ENCODE measurements at regions not wholly inside any gene's neighbourhood (a gene's known extent, or its start where the extent isn't known, plus 50 kb on each side); places are given as distances from the start of the nearest gene placed in this dataset.

DNA sequence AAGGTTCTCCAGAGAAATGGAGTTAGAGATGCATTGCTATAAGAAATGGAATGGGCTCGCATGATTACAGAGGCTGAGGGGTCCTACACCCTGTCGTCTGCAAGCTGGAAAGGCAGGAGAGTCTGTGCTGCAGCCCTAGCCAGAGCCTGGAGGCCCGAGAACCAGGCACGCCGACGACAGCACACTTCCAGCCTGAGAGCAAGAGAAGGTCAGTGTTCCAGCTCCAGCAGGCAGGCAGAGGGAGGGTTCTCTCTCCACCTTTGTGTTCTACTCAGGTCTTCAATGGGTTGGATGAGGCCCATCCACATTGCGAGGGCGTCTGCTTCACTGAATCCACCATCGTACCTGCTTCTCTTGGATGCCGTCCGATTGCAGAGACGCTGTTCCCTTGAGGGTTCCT is 177.6 kb upstream of the HDAC4 start:
- TF ChIP-seq POLR2A (IDR thresholded peaks at IDR 0.05), result no peak
- TF ChIP-seq, protein P1, sequence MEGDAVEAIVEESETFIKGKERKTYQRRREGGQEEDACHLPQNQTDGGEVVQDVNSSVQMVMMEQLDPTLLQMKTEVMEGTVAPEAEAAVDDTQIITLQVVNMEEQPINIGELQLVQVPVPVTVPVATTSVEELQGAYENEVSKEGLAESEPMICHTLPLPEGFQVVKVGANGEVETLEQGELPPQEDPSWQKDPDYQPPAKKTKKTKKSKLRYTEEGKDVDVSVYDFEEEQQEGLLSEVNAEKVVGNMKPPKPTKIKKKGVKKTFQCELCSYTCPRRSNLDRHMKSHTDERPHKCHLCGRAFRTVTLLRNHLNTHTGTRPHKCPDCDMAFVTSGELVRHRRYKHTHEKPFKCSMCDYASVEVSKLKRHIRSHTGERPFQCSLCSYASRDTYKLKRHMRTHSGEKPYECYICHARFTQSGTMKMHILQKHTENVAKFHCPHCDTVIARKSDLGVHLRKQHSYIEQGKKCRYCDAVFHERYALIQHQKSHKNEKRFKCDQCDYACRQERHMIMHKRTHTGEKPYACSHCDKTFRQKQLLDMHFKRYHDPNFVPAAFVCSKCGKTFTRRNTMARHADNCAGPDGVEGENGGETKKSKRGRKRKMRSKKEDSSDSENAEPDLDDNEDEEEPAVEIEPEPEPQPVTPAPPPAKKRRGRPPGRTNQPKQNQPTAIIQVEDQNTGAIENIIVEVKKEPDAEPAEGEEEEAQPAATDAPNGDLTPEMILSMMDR (IDR thresholded peaks at IDR 0.05), result no peak
- intact Hi-C loops (cut with DNase I), result no loop called here
- Histone ChIP-seq H3K27ac (no peak overlapping the region), H3K36me3 (no peaks in the 10 kb centered on the region), H3K9me3 (peaks cover 0 to 6% (median 0%) of the 10 kb centered on the region in 12 donors), H3K4me1 (no peaks in the 10 kb centered on the region), H3K4me3 (no peak overlapping the region), H3K27me3 (peaks cover 0 to 25% (median 9%) of the 10 kb centered on the region in 9 donors)
- 77 to 90% (median 85%) methylated on average over 11 to 12 of the region's 12 CpGs for WGBS, 4 donors
- ATAC-seq, result no peak
- peak in 2 of 5 donors; percentile 7 to 16 for DNase-seq

DNA sequence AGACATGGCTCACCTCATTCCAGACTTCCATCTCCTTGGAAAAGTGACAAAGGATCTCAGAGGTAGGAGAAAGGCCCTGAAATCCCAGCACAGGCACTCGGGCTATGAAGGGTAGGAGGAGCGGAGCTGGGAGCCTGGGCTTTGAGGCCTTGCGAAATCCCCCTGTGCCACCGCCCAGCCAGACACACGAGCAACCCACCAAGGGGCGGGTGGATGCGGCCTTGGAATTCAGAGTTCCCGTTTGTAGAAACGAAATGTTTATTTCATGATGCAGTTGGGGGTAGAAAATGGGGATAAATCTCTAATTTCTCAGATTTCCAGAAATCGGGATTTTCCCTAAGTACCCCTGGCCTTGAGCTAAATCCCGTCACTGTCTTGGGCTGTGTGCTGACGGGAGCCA is 177.1 kb upstream of the HDAC4 start:
- Histone ChIP-seq H3K9me3 (peaks cover 0 to 6% (median 0%) of the 10 kb centered on the region in 12 donors), H3K27me3 (peaks cover 0 to 27% (median 9%) of the 10 kb centered on the region in 9 donors), H3K4me3 (no peak overlapping the region), H3K27ac (no peak overlapping the region), H3K36me3 (no peaks in the 10 kb centered on the region), H3K4me1 (no peaks in the 10 kb centered on the region)
- intact Hi-C loops (cut with DNase I), result no loop called here
- WGBS, 4 donors, result 88 to 92% (median 91%) methylated on average over 12 of the region's 12 CpGs
- TF ChIP-seq, protein P1 (IDR thresholded peaks at IDR 0.05), result no peak
- TF ChIP-seq POLR2A (IDR thresholded peaks at IDR 0.05), result no peak
- DNase-seq (peak in 2 of 5 donors; percentile 6 to 9), ATAC-seq (no peak)

DNA sequence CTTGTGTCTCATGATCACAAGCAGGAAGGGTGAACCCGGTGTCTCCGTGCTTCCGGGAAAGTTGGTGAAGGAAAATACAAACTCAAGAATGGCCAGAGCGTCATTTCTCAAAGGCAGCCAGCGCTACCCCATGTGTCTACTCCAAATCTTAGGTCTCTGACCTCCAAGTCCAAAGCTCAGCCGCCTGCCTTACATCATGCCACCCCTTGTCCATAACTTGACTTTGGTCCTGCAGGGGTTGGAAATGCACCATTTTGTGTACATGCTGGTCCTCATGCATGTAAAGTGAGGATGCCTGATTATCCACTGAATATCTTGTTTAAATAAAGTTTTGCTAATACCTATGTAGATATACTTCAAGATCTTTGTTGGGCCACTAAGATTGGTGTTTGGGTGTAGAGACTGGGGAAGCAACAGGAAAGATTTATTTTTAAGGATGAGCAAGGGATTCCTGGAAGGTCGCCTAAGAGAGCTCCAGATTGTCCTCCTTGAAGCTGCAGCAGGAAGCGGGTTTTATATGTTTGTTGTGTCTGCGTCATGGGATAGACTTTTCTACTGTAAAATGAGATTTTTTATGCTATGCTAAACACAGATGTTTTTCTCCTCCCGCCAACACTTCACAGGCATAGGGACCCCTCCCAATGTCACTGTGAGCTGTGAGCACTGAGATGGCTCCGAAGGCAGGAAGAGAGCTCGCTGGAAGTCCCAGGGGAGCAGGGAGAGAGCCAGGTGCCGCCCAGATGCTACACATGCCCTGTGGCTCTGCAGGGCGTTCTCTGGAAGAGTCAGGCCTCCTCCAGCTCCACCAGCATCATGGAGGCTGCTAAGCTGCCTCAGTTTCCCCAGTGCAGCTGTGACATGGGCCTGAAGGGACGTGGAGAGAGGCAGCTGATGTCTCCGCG is 176.2 kb upstream of the HDAC4 start:
- TF ChIP-seq, protein P1 (IDR thresholded peaks at IDR 0.05), result no peak
- Histone ChIP-seq H3K4me3 (no peak overlapping the region), H3K36me3 (no peaks in the 10 kb centered on the region), H3K9me3 (peaks cover 0 to 6% (median 0%) of the 10 kb centered on the region in 12 donors), H3K4me1 (no peaks in the 10 kb centered on the region), H3K27me3 (peaks cover 0 to 33% (median 9%) of the 10 kb centered on the region in 9 donors), H3K27ac (no peak overlapping the region)
- DNase-seq, result peak in 1 of 5 donors; percentile 11
- no peak for ATAC-seq
- WGBS, 4 donors, result 71 to 82% (median 79%) methylated on average over 16 to 17 of the region's 17 CpGs
- intact Hi-C loops (cut with DNase I), result no loop called here

DNA sequence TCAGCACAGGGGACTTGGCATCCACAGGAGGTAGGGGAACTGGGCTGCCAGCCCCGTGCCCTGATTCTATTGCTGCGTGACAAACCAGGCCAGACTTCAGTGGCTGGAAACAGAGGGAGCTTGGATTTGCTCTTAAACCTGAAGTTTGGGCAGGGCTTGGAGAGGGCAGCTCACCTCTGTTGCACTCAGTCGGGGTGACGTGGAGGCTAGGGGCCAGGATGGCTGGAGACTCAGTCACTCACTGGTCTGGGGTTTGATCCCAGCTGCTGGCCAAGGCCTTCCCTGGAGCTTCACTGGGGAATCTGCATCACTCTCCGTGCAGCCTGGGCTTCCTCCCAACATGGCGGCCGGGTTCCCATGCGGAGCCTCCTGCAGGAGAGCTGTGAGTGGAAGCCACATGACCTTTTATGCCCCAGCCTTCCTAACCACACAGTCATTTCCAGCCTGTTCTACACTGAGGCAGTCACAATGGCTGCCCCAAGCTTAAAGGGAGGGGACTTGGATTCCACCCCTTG is 175.2 kb upstream of the HDAC4 start:
- 93 to 100% (median 94%) methylated on average over 2 to 8 of the region's 8 CpGs for WGBS, 4 donors
- peak in 2 of 5 donors; percentile 2 to 15 for DNase-seq
- no peaks in the 10 kb centered on the region for H3K36me3 ChIP-seq
- H3K9me3 ChIP-seq, result peaks cover 0 to 6% (median 0%) of the 10 kb centered on the region in 12 donors
- no peak overlapping the region for H3K4me3 ChIP-seq
- H3K4me1 ChIP-seq, result no peaks in the 10 kb centered on the region
- H3K27me3 ChIP-seq, result peaks cover 0 to 33% (median 12%) of the 10 kb centered on the region in 9 donors
- no peak for ATAC-seq
- H3K27ac ChIP-seq, result no peak overlapping the region
- TF ChIP-seq POLR2A (IDR thresholded peaks at IDR 0.05), result no peak
- TF ChIP-seq, protein P1 (IDR thresholded peaks at IDR 0.05), result no peak
- intact Hi-C loops (cut with DNase I), result no loop called here
